ENCODE measurements at regions not wholly inside any gene's neighbourhood (a gene's known extent, or its start where the extent isn't known, plus 50 kb on each side); places are given as distances from the start of the nearest gene placed in this dataset.

DNA sequence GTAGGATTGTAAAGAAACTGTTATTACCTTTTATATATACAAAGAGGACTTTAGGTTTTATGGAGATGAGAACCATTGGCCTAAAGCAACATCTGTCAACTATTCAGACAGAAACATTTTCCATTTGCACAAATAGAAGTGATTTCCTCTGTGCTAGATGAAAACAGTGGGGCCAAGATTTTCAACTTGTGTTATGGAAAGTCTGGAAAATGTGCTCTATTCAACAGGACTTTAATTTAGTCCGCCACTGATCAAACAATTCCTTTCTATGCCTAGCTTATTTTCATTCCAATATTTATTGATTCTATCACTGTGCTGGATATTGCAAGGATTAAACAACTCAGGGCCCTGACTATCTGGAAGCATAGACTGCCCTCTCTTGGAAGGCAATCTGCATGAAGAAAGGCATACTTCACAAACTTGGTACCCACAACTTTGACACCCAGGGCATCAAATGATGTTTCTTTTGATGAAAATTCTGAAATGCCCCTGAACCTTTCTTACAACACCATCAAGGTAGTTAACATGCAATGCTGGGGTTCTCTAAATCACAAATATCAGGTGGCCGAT lies 126.6 kb upstream of the HMHB1 start:
- Histone ChIP-seq H3K27ac (no peak overlapping the region), H3K36me3 (no peaks in the 10 kb centered on the region), H3K9me3 (peaks cover 0 to 9% of the 10 kb centered on the region in 2 donors), H3K4me3 (no peak overlapping the region), H3K4me1 (no peaks in the 10 kb centered on the region), H3K27me3 (no peaks in the 10 kb centered on the region)
- DNase-seq (ENCODE audit: low spot score in 2 of 2) = no peak
- TF ChIP-seq, protein P1, sequence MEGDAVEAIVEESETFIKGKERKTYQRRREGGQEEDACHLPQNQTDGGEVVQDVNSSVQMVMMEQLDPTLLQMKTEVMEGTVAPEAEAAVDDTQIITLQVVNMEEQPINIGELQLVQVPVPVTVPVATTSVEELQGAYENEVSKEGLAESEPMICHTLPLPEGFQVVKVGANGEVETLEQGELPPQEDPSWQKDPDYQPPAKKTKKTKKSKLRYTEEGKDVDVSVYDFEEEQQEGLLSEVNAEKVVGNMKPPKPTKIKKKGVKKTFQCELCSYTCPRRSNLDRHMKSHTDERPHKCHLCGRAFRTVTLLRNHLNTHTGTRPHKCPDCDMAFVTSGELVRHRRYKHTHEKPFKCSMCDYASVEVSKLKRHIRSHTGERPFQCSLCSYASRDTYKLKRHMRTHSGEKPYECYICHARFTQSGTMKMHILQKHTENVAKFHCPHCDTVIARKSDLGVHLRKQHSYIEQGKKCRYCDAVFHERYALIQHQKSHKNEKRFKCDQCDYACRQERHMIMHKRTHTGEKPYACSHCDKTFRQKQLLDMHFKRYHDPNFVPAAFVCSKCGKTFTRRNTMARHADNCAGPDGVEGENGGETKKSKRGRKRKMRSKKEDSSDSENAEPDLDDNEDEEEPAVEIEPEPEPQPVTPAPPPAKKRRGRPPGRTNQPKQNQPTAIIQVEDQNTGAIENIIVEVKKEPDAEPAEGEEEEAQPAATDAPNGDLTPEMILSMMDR (IDR thresholded peaks at IDR 0.05) = no peak
- intact Hi-C loops (cut with DNase I) = no loop called here

DNA sequence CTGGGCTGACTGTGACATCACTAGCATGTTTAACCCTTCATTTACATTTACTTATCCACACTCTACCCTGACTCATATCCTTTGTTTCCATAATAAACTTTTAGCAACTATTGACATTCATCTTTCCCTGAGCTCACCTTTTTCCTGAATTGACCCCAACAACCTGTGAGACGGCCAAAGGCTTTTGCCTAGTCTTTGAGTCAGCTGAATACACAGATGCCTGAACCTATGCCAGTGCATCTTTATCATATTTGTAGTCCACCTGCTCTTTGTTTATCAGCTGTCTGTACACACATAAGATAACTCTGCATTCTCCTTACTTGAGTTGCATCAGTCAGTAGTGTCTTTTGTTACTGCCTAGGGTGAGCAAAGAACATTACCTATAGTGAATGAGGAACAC lies 128.5 kb upstream of the HMHB1 start:
- no peaks in the 10 kb centered on the region for H3K4me1 ChIP-seq
- no peak overlapping the region for H3K27ac ChIP-seq
- no peak for DNase-seq (ENCODE audit: low spot score in 2 of 2)
- H3K27me3 ChIP-seq = no peaks in the 10 kb centered on the region
- no peaks in the 10 kb centered on the region for H3K36me3 ChIP-seq
- H3K4me3 ChIP-seq = no peak overlapping the region
- H3K9me3 ChIP-seq = no peaks in the 10 kb centered on the region
- TF ChIP-seq, protein P1 (IDR thresholded peaks at IDR 0.05) = no peak
- intact Hi-C loops (cut with DNase I) = no loop called here

DNA sequence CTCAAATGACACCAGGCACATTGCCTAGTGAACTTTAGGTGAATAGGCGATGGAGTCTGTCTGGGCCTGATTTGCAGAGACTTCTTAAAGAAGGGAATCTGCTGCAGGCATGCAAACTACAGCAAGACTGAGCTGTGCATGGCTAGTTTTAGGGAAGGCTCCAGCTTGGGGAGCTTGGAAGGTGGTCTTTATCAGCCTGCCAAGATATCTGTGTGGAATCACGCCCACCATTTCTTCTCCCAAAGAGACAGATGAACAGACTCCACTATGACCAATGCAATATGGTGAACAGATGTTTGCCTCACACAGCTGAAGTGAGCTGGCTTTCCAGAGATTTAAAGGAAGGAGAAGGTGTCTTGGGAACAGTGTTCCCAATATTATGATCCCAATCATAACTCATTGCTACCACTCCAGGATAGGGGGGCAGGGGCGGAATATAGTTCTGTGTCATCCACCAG lies 129.0 kb upstream of the HMHB1 start:
- no peak overlapping the region for H3K27ac ChIP-seq
- TF ChIP-seq, protein P1 (IDR thresholded peaks at IDR 0.05) = no peak
- H3K27me3 ChIP-seq = no peaks in the 10 kb centered on the region
- no peaks in the 10 kb centered on the region for H3K9me3 ChIP-seq
- H3K36me3 ChIP-seq = no peaks in the 10 kb centered on the region
- no peak for DNase-seq (ENCODE audit: low spot score in 2 of 2)
- intact Hi-C loops (cut with DNase I) = no loop called here
- no peak overlapping the region for H3K4me3 ChIP-seq
- H3K4me1 ChIP-seq = no peaks in the 10 kb centered on the region

GRCh38 chr5:143682246-143682905 lies 129.6 kb upstream of the HMHB1 start:
- H3K27me3 ChIP-seq = no peaks in the 10 kb centered on the region
- H3K27ac ChIP-seq = no peak overlapping the region
- TF ChIP-seq, protein P1 (IDR thresholded peaks at IDR 0.05) = no peak
- no peaks in the 10 kb centered on the region for H3K4me1 ChIP-seq
- H3K36me3 ChIP-seq = no peaks in the 10 kb centered on the region
- intact Hi-C loops (cut with DNase I) = no loop called here
- no peak for DNase-seq (ENCODE audit: low spot score in 2 of 2)
- no peak overlapping the region for H3K4me3 ChIP-seq
- no peaks in the 10 kb centered on the region for H3K9me3 ChIP-seq

GRCh38 chr5:143680672-143681259 lies 131.2 kb upstream of the HMHB1 start:
- DNase-seq (ENCODE audit: low spot score in 2 of 2) = no peak
- intact Hi-C loops (cut with DNase I) = no loop called here
- Histone ChIP-seq H3K9me3 (no peaks in the 10 kb centered on the region), H3K4me1 (no peaks in the 10 kb centered on the region), H3K36me3 (no peaks in the 10 kb centered on the region), H3K27me3 (no peaks in the 10 kb centered on the region), H3K4me3 (no peak overlapping the region), H3K27ac (no peak overlapping the region)
- TF ChIP-seq, protein P1 (IDR thresholded peaks at IDR 0.05) = no peak

Measured in ascending aorta (tissue), 2 donors.